ENCODE measurements at regions not wholly inside any gene's neighbourhood (a gene's known extent, or its start where the extent isn't known, plus 50 kb on each side); places are given as distances from the start of the nearest gene placed in this dataset.
"Not testable (repeated sequence)": the region's sequence is repeated elsewhere in the genome, so short reads cannot be mapped to it uniquely, and the experiment has no call there.

DNA sequence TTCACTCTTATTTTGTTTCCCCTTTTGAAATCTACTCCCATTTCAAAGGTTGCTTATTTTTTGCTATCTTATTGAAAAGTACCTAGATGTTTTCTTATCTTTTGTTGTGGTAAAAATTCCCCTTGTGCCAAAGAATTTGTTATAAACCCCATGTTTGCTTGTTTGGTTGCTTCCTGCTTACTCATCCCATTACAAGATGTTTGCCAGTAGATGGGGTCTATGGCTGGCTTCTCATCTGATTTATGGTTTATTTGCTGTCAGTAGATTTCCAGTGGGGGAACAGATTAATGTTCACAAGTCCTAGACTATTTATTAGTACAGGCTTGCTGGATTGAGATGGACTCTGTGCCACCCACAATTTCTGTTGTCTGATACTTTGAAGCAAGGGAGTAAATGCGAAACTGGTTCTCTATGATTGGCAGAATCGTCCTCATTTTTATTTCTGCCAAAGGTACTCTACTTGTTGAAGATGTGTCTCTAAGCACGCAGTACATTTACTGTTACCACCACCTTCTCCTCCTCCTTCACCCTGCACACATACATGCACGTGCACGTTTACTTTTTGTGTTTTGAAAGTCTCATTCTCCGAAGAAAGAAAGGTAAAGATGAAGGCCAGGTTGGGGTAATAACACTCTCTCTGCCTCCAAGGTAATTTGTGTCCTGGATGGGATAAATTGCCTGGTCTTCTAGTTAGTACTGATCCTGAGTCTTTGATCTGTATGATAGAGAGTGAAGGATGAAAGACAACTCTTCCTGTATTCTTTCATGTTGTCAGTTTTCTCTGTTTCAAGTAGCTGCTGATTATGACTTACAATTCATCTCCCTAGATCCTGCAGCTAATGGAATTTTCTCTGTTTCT is 117.2 kb upstream of the ATP2B1 start:
- no peaks in the 10 kb centered on the region for H3K27me3 ChIP-seq (replicated peaks; ENCODE audit: insufficient read depth)
- H3K27ac ChIP-seq: no peak overlapping the region
- no peak overlapping the region for H3K4me3 ChIP-seq
- DNase-seq (ENCODE audit: low spot score) (no peak), ATAC-seq (ENCODE audit: insufficient number of reproducible peaks, low FRiP score, low read depth) (no peak)
- TF ChIP-seq, protein P1, sequence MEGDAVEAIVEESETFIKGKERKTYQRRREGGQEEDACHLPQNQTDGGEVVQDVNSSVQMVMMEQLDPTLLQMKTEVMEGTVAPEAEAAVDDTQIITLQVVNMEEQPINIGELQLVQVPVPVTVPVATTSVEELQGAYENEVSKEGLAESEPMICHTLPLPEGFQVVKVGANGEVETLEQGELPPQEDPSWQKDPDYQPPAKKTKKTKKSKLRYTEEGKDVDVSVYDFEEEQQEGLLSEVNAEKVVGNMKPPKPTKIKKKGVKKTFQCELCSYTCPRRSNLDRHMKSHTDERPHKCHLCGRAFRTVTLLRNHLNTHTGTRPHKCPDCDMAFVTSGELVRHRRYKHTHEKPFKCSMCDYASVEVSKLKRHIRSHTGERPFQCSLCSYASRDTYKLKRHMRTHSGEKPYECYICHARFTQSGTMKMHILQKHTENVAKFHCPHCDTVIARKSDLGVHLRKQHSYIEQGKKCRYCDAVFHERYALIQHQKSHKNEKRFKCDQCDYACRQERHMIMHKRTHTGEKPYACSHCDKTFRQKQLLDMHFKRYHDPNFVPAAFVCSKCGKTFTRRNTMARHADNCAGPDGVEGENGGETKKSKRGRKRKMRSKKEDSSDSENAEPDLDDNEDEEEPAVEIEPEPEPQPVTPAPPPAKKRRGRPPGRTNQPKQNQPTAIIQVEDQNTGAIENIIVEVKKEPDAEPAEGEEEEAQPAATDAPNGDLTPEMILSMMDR (IDR thresholded peaks at IDR 0.05): no peak
- no peaks in the 10 kb centered on the region for H3K4me1 ChIP-seq (ENCODE audit: control insufficient read depth in 1 of 2, low read depth in 2 of 2)
- no peaks in the 10 kb centered on the region for H3K9me3 ChIP-seq
- H3K36me3 ChIP-seq: no peaks in the 10 kb centered on the region

DNA sequence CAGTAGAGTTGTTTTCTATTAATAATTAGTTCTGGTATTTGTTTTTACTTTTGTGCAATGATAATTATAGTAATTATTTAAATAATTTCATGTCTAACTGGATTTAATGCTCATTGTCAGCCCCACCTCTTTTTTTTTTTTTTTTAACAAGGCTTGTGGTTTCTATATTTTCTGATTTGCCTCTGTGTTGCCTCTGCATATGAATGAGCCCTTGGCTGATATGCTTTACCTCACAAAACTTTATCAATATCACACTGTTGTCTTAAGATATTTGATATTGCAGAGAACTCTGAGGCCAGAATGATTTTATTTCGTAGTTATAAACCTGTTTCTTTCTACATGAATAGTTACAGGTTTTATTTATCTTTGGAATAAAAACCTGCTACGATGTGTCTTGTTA is 116.2 kb upstream of the ATP2B1 start:
- no peak for DNase-seq (ENCODE audit: low spot score)
- no peaks in the 10 kb centered on the region for H3K4me1 ChIP-seq (ENCODE audit: control insufficient read depth in 1 of 2, low read depth in 2 of 2)
- TF ChIP-seq, protein P1 (IDR thresholded peaks at IDR 0.05): no peak
- ATAC-seq (ENCODE audit: insufficient number of reproducible peaks, low FRiP score, low read depth): no peak
- H3K27me3 ChIP-seq (replicated peaks; ENCODE audit: insufficient read depth): no peaks in the 10 kb centered on the region
- H3K9me3 ChIP-seq: no peaks in the 10 kb centered on the region
- no peaks in the 10 kb centered on the region for H3K36me3 ChIP-seq
- H3K27ac ChIP-seq: no peak overlapping the region
- H3K4me3 ChIP-seq: no peak overlapping the region

DNA sequence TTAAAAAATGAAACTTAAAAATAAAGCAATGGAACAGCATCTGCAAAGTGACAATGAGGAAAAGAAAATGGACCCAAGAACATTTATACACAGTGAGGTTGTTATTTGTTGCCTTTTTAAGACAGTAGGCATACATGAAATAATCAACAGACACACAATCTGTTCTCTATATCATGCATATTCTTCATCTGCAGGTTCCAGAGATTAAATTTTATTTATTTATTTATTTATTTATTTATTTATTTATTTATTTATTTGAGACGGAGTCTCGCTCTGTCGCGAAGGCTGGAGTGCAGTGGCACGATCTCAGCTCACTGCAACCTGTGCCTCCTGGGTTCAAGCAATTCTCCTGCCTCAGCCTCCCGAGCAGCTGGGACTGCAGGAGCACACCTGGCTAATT is 114.4 kb upstream of the ATP2B1 start:
- DNase-seq (ENCODE audit: low spot score); H3K4me1 ChIP-seq (ENCODE audit: control insufficient read depth in 1 of 2, low read depth in 2 of 2); H3K9me3 ChIP-seq; H3K27me3 ChIP-seq (replicated peaks; ENCODE audit: insufficient read depth); H3K4me3 ChIP-seq; H3K36me3 ChIP-seq; ATAC-seq (ENCODE audit: insufficient number of reproducible peaks, low FRiP score, low read depth); H3K27ac ChIP-seq: not testable (repeated sequence)

DNA sequence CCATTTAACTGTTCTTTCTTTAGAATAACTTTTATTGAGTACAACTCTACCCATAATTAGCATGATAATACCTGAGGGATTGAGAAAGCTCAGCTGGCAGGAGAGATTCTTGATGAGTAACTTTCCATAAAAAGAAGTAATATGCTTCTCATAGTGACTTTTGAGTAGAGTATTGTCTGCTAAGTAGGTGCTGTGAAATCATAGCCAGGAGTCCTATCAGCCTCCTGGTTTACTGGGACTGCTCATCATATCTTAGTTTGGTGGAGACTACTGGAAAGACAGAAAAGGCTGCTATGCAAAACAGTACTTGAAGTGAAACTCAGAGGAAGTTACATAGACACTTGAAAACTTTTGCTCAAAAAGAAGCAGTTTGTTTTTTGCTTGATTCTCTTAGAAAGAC is 113.3 kb upstream of the ATP2B1 start:
- Histone ChIP-seq H3K9me3 (no peaks in the 10 kb centered on the region), H3K4me1 (ENCODE audit: control insufficient read depth in 1 of 2, low read depth in 2 of 2) (no peaks in the 10 kb centered on the region), H3K36me3 (no peaks in the 10 kb centered on the region), H3K27me3 (replicated peaks; ENCODE audit: insufficient read depth) (no peaks in the 10 kb centered on the region), H3K4me3 (no peak overlapping the region), H3K27ac (no peak overlapping the region)
- TF ChIP-seq, protein P1 (IDR thresholded peaks at IDR 0.05): no peak
- DNase-seq (ENCODE audit: low spot score) (no peak), ATAC-seq (ENCODE audit: insufficient number of reproducible peaks, low FRiP score, low read depth) (no peak)

DNA sequence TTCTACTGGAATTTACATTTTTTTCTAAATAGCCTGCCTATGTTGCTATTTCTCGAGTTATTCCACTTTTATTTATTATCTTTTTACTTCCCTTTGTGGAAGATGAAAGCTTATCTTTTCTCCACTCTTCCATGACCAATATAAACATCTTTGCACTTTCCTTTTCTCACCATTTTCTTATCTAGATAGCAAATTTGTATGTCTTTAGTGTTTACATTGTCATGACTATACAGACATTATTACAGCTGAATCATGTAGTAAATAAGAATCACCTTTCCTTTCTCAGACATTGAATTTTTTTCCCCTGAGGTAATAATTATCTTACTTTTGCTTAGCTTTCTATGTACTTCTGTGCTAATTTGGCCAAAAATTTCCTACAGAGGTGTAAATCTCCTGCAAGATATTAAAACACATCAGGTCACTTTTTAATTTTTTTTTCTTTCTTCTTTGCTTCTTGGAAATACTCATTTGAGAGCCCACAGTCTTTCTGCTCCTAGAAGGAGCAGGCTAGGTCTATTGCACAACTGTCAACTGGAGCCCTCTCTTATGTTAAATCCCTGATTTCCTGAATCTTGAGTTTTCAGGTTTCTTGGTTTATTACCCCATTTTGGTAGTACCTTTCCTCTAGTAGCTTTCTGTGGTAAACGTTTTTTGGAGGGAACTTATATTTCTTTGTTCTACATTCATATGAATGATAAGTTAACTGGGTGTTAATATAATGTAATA is 109.0 kb upstream of the ATP2B1 start:
- Histone ChIP-seq H3K27me3 (replicated peaks; ENCODE audit: insufficient read depth) (no peaks in the 10 kb centered on the region), H3K4me3 (no peak overlapping the region), H3K9me3 (no peaks in the 10 kb centered on the region), H3K27ac (no peak overlapping the region), H3K4me1 (ENCODE audit: control insufficient read depth in 1 of 2, low read depth in 2 of 2) (no peaks in the 10 kb centered on the region), H3K36me3 (no peaks in the 10 kb centered on the region)
- DNase-seq (ENCODE audit: low spot score): no peak
- TF ChIP-seq, protein P1 (IDR thresholded peaks at IDR 0.05): no peak
- no peak for ATAC-seq (ENCODE audit: insufficient number of reproducible peaks, low FRiP score, low read depth)
